HG02759 (cell line): ENCODE measurements at regions not wholly inside any gene's neighbourhood (a gene's known extent, or its start where the extent isn't known, plus 50 kb on each side); places are given as distances from the start of the nearest gene placed in this dataset.
"Not testable (repeated sequence)": the region's sequence is repeated elsewhere in the genome, so short reads cannot be mapped to it uniquely, and the experiment has no call there.

Source experiments
- ATAC-seq: cut with Tn5 transposase; IDR thresholded peaks from one replicate; pipeline ENCODE4 v1.9.1; 2021; ENCODE audit warnings: mild to moderate bottlenecking, moderate library complexity; ENCODE audit not compliant: unreplicated experiment

- no peak for ATAC-seq
Observed at GRCh38 chr10:118805146-118805545, 50.4 kb upstream of the CACUL1 start.

DNA sequence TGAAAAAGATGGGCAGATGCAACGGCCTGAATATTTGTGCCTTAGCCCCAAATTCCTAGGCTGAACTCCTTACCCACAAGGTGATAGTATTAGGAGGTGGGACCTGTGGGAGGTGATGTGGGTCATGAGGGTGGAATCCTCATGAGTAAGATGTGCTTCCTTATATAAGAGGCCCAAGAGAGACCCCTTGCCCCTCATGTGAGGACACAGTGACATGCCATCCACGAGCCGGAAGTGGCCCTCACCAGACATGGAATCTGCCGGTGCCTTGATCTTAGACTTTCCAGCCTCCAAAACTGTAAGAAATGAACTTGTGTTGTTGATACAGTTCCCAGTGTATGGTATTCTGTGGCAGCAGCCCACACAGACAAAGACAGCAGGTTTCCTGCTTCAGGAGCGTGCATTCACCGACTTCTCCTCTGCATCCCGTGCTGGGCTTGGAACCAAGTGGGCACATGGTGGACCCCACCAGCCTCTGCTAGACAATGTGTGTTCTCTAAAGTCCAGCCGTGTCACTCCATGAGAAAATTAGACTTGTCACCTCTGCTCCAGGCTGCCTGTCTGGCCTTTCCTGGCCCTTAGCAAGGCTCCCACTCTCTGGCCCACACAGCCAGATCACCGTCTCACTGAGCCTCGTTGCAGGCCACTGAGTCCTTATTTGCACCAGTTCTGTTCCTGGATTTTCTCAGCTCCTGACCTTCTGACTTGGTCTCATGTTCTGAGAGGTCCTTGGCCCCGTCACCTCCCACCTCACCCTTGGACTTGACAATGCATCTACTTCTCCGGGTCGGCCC is 52.9 kb upstream of the CACUL1 start:
- ATAC-seq, result no peak

DNA sequence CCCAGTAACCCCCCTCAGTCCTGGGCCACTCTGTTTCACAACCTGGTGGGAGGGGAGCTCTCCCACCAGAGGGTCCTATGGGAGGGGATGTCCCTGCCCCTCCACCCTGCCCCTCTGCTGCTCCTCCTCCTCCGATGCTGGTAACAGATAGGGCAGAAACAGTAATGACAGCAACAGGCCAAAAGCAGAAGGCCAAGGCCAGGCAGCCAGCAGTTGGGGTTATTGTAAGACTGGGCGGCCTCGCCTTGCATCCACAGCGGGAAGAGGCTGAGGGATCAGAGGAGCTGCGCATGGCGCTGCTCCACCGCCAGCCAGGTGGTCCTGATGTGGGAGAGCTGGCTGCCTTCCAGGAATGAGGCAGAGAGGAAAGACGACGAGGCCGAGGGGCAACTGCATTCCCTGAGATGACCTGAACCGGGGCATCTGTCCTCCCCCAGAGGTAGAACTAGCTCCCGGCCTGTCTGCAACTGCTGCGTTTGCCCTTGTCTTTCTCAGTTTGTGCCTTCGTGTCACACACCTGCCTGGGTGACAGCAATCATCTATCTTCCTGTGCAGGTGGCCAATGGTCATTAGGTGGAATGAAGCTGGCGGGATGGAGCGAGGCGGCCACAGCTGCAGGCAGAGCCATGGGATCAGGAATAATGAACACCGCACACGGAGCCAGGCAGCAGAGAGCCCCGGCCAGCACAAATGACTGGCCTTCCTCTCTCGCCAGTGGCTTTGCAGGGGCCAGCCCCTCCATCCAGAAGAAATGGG is 54.0 kb upstream of the CACUL1 start:
- ATAC-seq, result no peak

DNA sequence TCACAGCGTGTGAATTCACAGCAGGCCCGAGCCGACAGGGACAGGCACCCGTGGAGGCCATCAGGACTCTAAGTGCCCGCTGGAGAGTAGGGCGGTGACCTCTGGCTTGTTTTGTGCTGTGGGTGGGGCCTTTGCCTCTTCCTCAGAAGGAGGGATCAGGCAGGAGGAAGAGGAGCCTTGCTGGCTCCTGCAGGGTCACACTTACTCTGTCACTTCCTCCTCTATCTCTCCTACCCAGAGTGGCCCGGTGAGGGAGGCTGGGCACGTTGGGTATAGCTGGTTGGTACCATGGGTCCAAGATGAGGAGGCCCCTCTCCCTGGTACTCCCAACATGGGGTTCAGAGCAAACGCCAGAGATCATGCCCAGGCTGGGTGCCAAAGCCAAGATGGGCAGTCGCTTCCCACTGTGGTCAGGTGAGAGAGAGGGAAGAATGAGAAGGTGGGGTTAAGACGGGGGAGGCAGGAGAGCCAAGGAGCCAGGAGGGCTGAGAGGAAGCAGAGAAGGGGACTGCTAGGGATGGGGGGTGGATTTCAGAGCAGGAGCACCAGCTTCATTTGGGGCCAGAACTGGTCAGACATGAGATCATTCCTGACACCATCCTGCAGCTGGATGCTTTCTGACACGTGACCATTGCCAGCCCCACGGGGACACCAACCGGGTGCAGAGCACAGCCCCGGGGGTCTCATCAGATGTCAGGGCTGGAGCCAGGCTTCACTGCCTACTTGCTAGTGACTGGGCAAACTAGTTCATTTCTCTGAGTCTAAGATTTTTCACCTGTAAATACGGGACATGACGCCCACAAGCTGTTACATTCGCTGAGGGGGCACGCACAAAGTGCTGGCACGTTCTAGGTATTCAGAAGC is 54.8 kb upstream of the CACUL1 start:
- ATAC-seq, result no peak

- no peak for ATAC-seq
Observed at GRCh38 chr10:118810796-118811505, 56.2 kb upstream of the CACUL1 start.

- ATAC-seq, result no peak
Observed at GRCh38 chr10:118811675-118812392, 57.1 kb upstream of the CACUL1 start.

DNA sequence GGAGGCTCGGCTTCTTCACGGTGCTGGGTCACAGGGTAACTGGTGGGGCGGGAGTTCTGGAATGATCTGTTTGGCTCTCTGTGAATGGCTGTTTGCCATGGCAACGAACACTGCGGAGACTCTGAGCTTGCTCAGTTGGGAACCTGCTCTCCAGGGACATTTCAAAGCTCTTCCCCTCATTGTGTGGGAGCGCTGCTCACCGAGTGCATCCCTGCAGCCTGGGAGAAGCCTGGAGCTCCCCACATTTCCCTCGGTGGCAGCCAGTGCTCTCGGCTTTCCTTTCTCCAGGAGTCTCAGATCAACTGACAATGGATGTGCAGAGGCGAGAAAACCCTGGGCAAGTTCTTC is 57.6 kb upstream of the CACUL1 start:
- ATAC-seq, result no peak

GRCh38 chr10:118813001-118813400 is 58.2 kb upstream of the CACUL1 start:
- ATAC-seq, result not testable (repeated sequence)

GRCh38 chr10:118816471-118817168 is 61.9 kb upstream of the CACUL1 start:
- no peak for ATAC-seq

- ATAC-seq, result no peak
Observed at GRCh38 chr10:118817328-118818068, 62.7 kb upstream of the CACUL1 start.

- no peak for ATAC-seq
Observed at GRCh38 chr10:118818621-118819221, 64.0 kb upstream of the CACUL1 start.

DNA sequence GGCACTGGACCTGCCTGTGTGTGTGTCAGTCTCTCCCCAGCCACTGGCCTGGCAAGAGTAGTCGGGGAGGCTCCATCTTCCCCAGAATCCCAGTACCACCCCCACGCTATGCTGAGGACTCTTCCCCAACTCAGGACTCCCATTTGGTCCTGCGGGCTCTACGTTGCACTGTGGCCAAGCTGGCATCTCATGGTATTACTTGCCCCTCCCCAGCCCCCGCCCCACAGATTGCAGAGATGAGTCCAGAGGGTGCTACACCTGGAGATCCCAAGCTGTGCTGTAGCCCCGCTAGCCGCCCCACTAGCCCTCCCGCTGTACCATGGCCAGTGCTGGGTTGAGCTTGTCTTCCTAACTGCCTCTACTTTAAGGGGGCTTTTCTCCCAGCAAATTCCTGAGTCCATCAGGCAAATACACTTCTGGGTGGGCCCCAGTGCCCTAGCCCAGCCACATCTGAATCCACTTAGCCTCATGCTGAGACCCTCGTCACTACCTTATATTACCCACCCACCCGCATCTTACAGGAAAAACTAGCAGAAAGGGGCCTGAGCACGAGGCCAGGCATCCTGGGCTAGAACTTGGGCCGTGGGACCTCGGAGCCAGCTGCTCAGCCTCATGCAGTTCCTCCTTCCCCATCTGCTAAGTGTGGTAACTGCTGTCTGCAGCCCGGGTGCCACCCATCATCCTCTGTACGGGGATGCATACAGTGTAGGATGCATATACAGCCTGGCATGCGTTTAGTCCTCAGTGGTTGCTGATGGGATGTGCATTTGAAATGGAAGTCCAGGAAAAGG is 65.8 kb upstream of the CACUL1 start:
- no peak for ATAC-seq

DNA sequence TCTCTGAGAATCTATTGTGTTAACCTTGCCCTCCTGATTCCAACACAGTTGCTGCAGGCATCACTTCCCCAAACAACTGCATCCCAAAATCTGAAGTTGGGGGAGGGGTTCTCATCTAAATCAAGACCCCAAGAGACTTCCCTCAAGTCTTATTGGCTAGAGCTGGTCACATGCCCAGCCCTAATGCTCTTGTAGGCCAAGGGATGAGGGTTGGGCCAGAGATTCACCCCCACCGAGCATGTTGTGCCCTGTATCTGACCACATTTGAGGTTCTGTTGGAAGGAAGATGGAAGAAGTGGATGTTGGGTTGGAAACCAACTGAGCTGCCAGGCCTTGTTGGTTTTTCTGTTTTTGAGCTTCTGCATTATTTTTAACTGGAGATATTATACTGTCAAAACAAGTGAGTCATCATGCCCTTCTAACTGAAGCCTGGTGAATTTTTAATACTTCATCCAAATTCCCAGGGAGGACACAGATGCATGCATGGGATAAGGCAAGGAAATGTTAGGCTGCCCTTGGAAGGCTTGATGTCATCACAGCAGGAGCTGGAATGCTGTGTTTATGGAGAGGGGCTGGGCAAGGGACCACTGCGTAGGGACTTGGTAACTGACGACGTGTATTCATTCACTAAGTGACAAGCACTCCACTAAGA is 68.6 kb upstream of the CACUL1 start:
- ATAC-seq, result no peak

GRCh38 chr10:118827053-118827452 is 72.3 kb upstream of the CACUL1 start:
- ATAC-seq, result no peak

DNA sequence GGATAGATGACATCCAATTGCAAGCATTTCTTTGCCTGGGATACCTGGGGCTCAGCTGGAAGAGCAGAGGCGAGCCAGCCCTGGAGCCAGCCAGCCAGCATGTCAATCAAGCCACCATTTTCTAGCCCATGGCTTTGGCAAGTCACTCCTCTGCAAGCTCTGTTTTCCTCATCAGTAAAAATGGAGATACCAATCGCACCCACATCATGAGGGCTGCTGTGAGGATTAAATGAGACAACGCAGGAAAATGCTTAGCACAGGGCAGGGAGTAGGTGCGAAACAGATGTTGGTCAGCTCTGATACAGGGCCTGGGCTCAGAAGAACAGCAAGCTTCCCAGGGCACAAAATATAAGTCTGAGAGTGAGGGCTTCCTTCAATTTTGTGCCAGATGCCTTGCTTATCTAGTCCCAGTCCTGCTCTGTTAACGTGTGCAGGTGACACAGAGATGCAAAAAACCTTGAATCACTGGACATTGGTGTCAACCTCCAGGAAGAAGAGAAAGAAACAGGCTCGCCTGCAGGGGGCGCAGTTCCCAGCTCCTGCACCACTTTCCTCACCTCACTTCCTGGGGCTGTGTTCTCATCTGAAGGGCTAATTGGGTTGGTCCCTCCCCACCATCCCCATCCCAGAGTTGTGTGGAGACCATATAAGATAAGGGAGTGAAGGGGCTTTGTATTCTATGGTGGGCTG is 72.8 kb upstream of the CACUL1 start:
- ATAC-seq, result no peak

DNA sequence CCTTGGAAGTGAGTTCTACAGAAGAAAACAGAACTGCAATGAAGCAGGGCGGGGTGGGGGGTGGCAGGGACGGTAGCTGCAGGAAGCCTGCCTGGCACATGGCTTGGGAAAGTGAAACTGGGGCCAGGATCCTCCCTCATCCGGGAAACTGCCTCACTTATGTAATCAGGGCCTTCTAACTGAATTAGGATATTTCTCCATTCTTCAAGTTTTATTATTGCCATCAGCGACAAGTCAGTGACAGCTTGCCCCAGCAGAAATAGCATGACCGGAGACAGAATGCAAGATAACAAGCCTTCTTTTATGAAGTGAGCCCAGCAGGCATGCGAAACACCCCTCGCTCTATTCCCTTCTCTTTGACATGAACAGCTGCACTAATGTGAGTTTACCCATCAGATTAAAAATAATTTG is 77.5 kb upstream of the CACUL1 start:
- ATAC-seq, result no peak

DNA sequence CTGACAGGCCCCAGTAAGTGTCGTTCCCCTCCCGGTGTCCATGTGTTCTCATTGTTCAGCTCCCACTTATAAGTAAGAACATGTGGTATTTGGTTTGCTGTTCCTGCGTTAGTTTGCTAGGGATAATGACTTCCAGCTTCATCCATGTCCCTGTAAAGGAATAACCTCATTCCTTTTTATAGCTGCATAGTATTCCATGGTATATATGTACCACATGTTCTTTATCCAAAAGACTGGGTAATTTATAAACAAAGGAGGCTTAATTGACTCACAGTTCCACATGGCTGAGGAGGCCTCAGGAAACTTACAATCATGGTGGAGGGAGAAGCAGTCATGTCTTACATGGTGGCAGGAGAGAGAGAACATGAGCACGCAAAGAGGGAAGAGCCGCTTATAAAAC is 79.6 kb upstream of the CACUL1 start:
- ATAC-seq, result not testable (repeated sequence)
